ENCODE measurements at regions not wholly inside any gene's neighbourhood (a gene's known extent, or its start where the extent isn't known, plus 50 kb on each side); places are given as distances from the start of the nearest gene placed in this dataset.
"Not testable (repeated sequence)": the region's sequence is repeated elsewhere in the genome, so short reads cannot be mapped to it uniquely, and the experiment has no call there.

DNA sequence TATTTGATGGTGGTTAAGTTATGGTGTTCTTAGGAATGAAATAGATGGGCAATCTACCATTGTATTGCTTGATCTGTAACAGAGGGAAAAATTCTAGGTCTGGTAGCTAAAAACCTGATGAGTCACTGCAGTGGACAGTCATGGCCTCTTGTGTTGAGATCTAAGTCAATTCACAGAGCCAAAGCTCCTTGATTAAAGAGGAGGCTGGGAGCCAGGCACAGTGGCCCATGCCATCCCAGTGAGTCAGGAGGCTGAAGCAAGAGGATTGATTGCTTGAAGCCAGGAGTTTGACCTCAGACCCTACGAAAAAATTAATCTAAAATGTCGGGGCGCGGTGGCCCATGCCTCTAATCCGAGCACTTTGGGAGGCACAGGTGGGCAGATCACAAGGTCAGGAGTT, 67.1 kb upstream of the KPNA3 start:
- H3K27ac Mint-ChIP-seq, result no peak overlapping the region
- H3K27me3 Mint-ChIP-seq (ENCODE audit: low read depth), result no peaks in the 10 kb centered on the region
- H3K9me3 Mint-ChIP-seq (ENCODE audit: insufficient read depth), result peaks cover 10% of the 10 kb centered on the region
- ATAC-seq (no peak), DNase-seq (no peak)
- H3K36me3 Mint-ChIP-seq (ENCODE audit: low read depth), result no peaks in the 10 kb centered on the region
- ChIA-PET POLR2A (no interaction called here), CTCF (no interaction called here)
- no peaks in the 10 kb centered on the region for H3K4me1 Mint-ChIP-seq (ENCODE audit: low read depth)
- no peak overlapping the region for H3K4me3 Mint-ChIP-seq

DNA sequence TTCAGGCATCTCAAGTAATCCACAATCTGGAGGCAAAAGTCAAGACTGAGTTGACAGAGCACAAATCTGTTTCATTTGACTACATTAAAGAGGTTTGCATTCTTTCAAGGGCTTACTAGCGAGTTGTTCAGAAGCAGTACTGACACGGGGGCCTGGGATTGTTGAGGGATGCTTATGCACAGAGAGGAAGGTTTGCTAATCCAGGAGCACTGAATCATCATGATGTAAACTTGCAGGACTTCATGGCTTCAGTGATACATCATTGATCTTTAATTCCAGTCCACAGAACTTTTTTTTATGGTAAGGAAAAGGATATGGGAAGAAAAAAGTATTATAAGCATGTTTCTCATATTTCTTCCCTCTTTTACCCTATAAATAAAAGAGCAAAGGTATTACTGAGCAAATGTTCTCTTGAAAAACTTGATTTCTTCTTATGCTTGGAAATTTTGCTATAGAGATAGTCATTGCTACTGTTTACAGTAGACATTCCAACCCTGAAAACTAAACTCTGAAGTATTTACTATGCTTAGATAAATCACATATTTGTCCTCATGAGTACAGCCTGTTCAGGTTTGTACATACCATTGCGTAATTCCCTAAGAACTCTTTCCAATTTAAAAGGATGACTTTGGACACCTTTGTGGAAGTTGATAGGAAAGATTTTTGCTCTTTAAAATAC, 65.8 kb upstream of the KPNA3 start:
- Mint-ChIP-seq H3K4me1 (ENCODE audit: low read depth) (no peaks in the 10 kb centered on the region), H3K36me3 (ENCODE audit: low read depth) (no peaks in the 10 kb centered on the region), H3K27ac (no peak overlapping the region), H3K9me3 (ENCODE audit: insufficient read depth) (peaks cover 15% of the 10 kb centered on the region), H3K27me3 (ENCODE audit: low read depth) (no peaks in the 10 kb centered on the region), H3K4me3 (no peak overlapping the region)
- CTCF ChIA-PET, result no interaction called here
- POLR2A ChIA-PET, result no interaction called here
- DNase-seq (no peak), ATAC-seq (no peak)

DNA sequence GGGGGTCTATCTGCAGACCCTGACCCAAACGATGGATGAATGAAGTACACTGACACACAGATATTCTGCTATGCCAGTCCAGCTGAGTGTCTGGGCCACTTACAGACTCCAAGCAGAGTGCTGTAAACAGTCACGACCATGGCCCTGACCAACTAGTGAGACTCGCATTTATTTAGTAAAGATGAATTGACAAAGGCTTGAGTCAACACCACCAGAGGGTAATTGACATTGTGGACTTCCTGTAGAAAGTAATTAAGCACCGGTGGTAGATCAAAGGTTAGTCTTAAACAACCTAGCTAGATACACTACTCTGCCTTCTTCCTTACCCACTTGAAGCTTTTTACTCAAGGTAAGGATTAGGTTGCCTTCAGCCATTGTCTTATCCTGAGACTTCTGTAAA, 63.4 kb upstream of the KPNA3 start:
- CTCF ChIA-PET, result no interaction called here
- Mint-ChIP-seq H3K27ac (no peak overlapping the region), H3K4me3 (no peak overlapping the region)

DNA sequence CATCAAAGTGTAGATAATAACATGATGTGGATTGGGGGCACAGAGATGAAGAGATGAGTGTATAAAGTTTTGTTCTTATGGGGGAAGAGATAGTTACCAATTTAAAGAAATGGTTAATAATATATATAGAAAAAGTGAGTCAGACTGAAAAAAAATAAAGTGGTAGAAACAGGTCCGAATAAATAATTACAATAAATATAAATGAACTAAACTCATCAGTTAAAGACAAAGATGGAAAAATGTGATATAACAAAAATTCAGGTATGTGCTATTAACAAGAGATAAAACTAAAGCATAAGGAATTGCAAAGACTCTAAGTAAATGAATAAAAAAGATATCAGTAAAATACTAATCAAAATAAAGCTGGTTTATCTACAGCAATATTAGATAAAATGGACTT, 61.1 kb upstream of the KPNA3 start:
- DNase-seq (no peak), ATAC-seq (no peak)
- no peaks in the 10 kb centered on the region for H3K4me1 Mint-ChIP-seq (ENCODE audit: low read depth)
- H3K27ac Mint-ChIP-seq, result no peak overlapping the region
- peaks cover 16% of the 10 kb centered on the region for H3K9me3 Mint-ChIP-seq (ENCODE audit: insufficient read depth)
- H3K36me3 Mint-ChIP-seq (ENCODE audit: low read depth), result no peaks in the 10 kb centered on the region
- ChIA-PET CTCF (no interaction called here), POLR2A (no interaction called here)
- H3K4me3 Mint-ChIP-seq, result no peak overlapping the region
- H3K27me3 Mint-ChIP-seq (ENCODE audit: low read depth), result no peaks in the 10 kb centered on the region

More for the DNA sequence above, 63.4 kb upstream of the KPNA3 start:
- Mint-ChIP-seq H3K4me1 (ENCODE audit: low read depth) (no peaks in the 10 kb centered on the region), H3K36me3 (ENCODE audit: low read depth) (no peaks in the 10 kb centered on the region), H3K27me3 (ENCODE audit: low read depth) (no peaks in the 10 kb centered on the region), H3K9me3 (ENCODE audit: insufficient read depth) (peaks cover 16% of the 10 kb centered on the region)
- ATAC-seq (no peak), DNase-seq (no peak)
- POLR2A ChIA-PET, result no interaction called here

DNA sequence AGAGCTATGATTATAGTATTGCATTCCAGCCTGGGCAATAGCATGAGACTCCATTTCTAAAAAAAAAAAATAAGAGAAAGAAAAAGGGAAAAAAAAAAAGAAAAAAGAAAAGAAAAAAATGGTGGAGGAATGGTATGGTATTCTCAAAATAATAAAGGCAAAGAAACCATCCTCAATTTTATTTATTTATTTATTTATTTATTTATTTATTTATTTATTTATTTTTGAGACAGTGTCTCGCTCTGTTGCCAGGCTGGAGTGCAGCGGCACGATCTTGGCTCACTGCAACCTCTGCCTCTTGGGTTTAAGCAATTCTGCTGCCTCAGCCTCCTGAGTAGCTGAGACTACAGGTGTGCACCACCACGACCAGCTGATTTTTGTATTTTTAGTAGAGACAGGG, 60.0 kb upstream of the KPNA3 start:
- H3K4me1 Mint-ChIP-seq (ENCODE audit: low read depth); H3K27ac Mint-ChIP-seq; CTCF ChIA-PET; H3K4me3 Mint-ChIP-seq; H3K27me3 Mint-ChIP-seq (ENCODE audit: low read depth); H3K36me3 Mint-ChIP-seq (ENCODE audit: low read depth); ATAC-seq; DNase-seq; POLR2A ChIA-PET: not testable (repeated sequence)
- H3K9me3 Mint-ChIP-seq (ENCODE audit: insufficient read depth), result peaks cover 16% of the 10 kb centered on the region

DNA sequence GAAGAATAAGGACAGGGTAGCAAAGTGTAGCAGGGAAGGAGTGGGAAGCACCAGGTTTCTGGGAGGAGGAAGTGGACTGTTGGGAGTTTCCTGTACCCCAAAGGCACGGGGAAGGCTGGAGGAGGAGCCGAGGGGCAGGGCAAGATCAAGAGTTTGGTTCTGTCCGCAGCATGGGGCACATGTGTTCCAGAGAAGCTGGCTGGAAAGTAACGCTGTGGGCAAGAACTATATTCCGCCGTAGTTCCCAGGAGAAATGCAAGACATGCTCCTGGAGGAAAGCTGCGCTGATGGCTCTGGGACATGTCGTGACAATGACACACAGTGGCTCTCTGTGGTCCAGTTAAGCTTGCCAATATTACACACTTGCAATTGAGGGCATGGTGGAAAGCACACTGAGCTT, 51.7 kb upstream of the KPNA3 start:
- ATAC-seq, result no peak
- Mint-ChIP-seq H3K36me3 (ENCODE audit: low read depth) (no peaks in the 10 kb centered on the region), H3K4me1 (ENCODE audit: low read depth) (peaks cover 5% of the 10 kb centered on the region), H3K27ac (no peak overlapping the region), H3K9me3 (ENCODE audit: insufficient read depth) (no peaks in the 10 kb centered on the region), H3K4me3 (no peak overlapping the region), H3K27me3 (ENCODE audit: low read depth) (no peaks in the 10 kb centered on the region)
- DNase-seq, result no peak
- CTCF ChIA-PET, result interaction anchor here (1.0 kb wide), 1 partner anchor 92 kb away, joined by 3 read pairs; the partner anchor contains the start of gene SPRYD7
- POLR2A ChIA-PET, result no interaction called here
